ENCODE measurements at regions not wholly inside any gene's neighbourhood (a gene's known extent, or its start where the extent isn't known, plus 50 kb on each side); places are given as distances from the start of the nearest gene placed in this dataset.

DNA sequence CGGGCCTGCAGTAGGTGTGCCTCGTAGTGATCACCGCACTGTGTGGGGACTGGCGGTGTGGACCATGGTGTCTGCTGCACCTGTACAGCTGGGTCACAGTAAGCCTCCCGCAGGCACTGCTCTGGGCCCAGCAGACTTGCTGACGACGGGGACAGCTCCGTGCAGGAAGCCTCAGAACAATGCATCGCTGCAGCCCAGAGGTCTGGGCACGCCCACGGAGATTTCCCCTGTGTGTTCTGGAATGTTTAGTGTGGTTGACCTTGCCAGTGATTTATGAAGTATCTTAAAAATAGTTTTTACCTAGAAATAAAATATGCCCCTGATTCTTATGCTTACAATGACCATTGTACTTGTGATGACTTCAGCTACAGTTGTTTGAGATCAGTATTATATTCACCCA is 59.1 kb upstream of the ZNF32 start:
- no peak for DNase-seq (ENCODE audit: extremely low read depth, low read depth)
- TF ChIP-seq CTCF (IDR thresholded peaks at IDR 0.05; ENCODE audit: low read depth, low read length), result no peak

GRCh38 chr10:43706166-43706565 is 57.5 kb upstream of the ZNF32 start:
- TF ChIP-seq CTCF (IDR thresholded peaks at IDR 0.05; ENCODE audit: low read depth, low read length), result no peak
- DNase-seq (ENCODE audit: extremely low read depth, low read depth), result no peak

- no peak for TF ChIP-seq CTCF (IDR thresholded peaks at IDR 0.05; ENCODE audit: low read depth, low read length)
- no peak for DNase-seq (ENCODE audit: extremely low read depth, low read depth)
Measured at GRCh38 chr10:43703286-43703685, 54.6 kb upstream of the ZNF32 start.

DNA sequence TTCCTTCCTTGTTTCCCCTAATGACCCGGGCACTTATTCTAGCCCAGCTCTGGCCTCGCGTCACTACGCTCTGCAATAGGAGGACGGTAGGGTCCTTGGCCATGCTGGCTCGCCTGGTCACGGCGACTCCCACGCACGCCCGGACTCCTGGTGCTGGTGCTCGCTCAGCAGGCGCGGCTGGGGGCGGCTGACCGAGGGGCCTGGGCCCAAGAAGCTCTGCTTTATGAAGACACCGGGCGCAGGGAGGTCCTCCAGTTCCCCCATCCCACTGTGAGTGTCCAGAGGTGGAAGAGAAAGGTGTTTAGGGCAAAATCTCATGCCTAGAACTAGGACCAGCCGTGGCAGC is 54.2 kb upstream of the ZNF32 start:
- DNase-seq (ENCODE audit: extremely low read depth, low read depth), result no peak
- no peak for TF ChIP-seq CTCF (IDR thresholded peaks at IDR 0.05; ENCODE audit: low read depth, low read length)

- no peak for DNase-seq (ENCODE audit: extremely low read depth, low read depth)
- no peak for TF ChIP-seq CTCF (IDR thresholded peaks at IDR 0.05; ENCODE audit: low read depth, low read length)
Measured at GRCh38 chr10:43702213-43702935, 53.7 kb upstream of the ZNF32 start.

DNA sequence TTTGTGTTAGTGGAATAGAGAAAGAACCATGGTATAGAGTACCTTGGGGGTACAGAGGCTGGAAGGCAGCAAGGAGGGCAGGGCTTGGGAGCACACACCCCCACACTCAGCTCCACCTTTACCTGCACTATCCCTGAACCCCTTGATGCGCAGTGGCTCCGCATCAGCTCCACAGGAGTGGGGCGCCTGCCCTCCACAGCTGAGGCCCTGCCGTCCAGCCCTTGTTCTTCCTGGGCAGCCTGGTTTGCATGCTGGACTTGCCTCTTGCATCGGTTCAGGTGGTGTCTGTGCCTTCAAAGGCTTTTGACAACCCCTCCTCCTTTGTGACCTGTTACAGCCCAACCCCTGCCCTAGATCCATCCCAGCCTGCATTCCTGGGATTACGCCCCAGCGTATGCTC is 52.6 kb upstream of the ZNF32 start:
- DNase-seq (ENCODE audit: extremely low read depth, low read depth), result no peak
- no peak for TF ChIP-seq CTCF (IDR thresholded peaks at IDR 0.05; ENCODE audit: low read depth, low read length)

DNA sequence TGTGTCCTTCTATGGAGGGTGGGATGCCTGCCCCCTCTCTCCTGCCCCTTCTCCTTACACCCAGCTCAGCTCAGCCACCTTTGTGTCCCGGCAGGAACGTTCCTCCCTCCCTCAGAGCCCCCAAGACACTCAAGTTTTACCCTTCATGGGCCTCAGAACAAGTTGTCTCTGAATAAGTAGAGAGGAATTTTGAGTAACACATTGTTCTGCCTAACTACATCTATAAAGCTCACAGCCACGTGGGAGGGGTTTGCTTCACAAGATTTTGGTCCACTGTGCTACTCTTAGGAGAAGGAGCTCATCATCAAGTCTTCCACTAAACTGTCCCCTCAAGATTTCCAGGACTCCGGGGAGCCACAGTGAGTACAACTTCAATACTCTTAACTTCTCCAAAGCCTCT is 51.6 kb upstream of the ZNF32 start:
- no peak for DNase-seq (ENCODE audit: extremely low read depth, low read depth)
- no peak for TF ChIP-seq CTCF (IDR thresholded peaks at IDR 0.05; ENCODE audit: low read depth, low read length)
